Calu3 (cell line): ENCODE measurements at regions not wholly inside any gene's neighbourhood (a gene's known extent, or its start where the extent isn't known, plus 50 kb on each side); places are given as distances from the start of the nearest gene placed in this dataset.

Source experiments
- BruUV-seq: library from RNA; stranded (reverse); fragments of 400-500 nt; replicated peaks from 2 replicates; lab custom pipeline; 2021; lab: Mats Ljungman, UMichigan
- CTCF ChIA-PET: fragments of 300-600 bp; sonication (Branson Sonifier 250); formaldehyde crosslinking; loops from one replicate; lab custom pipeline; 2022; ENCODE audit warnings: antibody characterized with exemption; lab: Charles Lee
- DNase-seq: peaks from one replicate; pipeline ENCODE4 v3.0.0; 2022
- H3K27ac Mint-ChIP-seq: one replicate; pipeline ENCODE4 v1.8.0; 2022; ENCODE audit warnings: mixed read lengths; ENCODE audit not compliant: unreplicated experiment
- H3K27me3 Mint-ChIP-seq: one replicate; pipeline ENCODE4 v1.8.0; 2022; ENCODE audit warnings: mixed read lengths; ENCODE audit not compliant: unreplicated experiment
- H3K36me3 Mint-ChIP-seq: one replicate; pipeline ENCODE4 v1.8.0; 2022; ENCODE audit warnings: mild to moderate bottlenecking, moderate library complexity, mixed read lengths; ENCODE audit not compliant: insufficient read depth, unreplicated experiment
- H3K4me1 Mint-ChIP-seq: one replicate; pipeline ENCODE4 v1.8.0; 2022; ENCODE audit warnings: mild to moderate bottlenecking, low read depth, mixed read lengths; ENCODE audit not compliant: unreplicated experiment
- H3K4me3 Mint-ChIP-seq: one replicate; pipeline ENCODE4 v1.8.0; 2022; ENCODE audit warnings: mild to moderate bottlenecking, low read depth, moderate library complexity, mixed read lengths; ENCODE audit not compliant: unreplicated experiment
- H3K9me3 Mint-ChIP-seq: one replicate; pipeline ENCODE4 v1.8.0; 2022; ENCODE audit warnings: low read depth, mixed read lengths; ENCODE audit not compliant: unreplicated experiment
- CTCF ChIP-seq: fragments of 200-600 bp; IDR thresholded peaks from one replicate; pipeline ENCODE4 v1.8.0; 2022; ENCODE audit warnings: antibody characterized with exemption; ENCODE audit not compliant: unreplicated experiment
- intact Hi-C: fragments of 100-400 bp; cut with micrococcal nuclease; formaldehyde crosslinking; loops from one replicate; pipeline ENCODE4 v1.10.0; 2022; ENCODE audit not compliant: unreplicated experiment

- Mint-ChIP-seq H3K36me3 (no peaks in the 10 kb centered on the region), H3K4me3 (no peak overlapping the region)
Measured at GRCh38 chr16:80065541-80065940, 465.0 kb upstream of the MAF start.

GRCh38 chr16:80063713-80064069 is 463.2 kb upstream of the MAF start:
- H3K27ac Mint-ChIP-seq: no peak overlapping the region
- H3K27me3 Mint-ChIP-seq: no peaks in the 10 kb centered on the region
- intact Hi-C loops: no loop called here
- DNase-seq: no peak
- CTCF ChIA-PET: no interaction called here
- H3K4me1 Mint-ChIP-seq: peaks cover 6% of the 10 kb centered on the region
- no peaks in the 10 kb centered on the region for H3K36me3 Mint-ChIP-seq
- H3K9me3 Mint-ChIP-seq: peaks cover 9% of the 10 kb centered on the region
- BruUV-seq: no TSS peak
- no peak for TF ChIP-seq CTCF
- no peak overlapping the region for H3K4me3 Mint-ChIP-seq

More at GRCh38 chr16:80065541-80065940, 465.0 kb upstream of the MAF start:
- peaks cover 6% of the 10 kb centered on the region for H3K4me1 Mint-ChIP-seq
- H3K27me3 Mint-ChIP-seq: no peaks in the 10 kb centered on the region
- no peak for TF ChIP-seq CTCF
- intact Hi-C loops: no loop called here
- CTCF ChIA-PET: no interaction called here
- DNase-seq: no peak
- peaks cover 11% of the 10 kb centered on the region for H3K9me3 Mint-ChIP-seq
- no peak overlapping the region for H3K27ac Mint-ChIP-seq
- no TSS peak for BruUV-seq

DNA sequence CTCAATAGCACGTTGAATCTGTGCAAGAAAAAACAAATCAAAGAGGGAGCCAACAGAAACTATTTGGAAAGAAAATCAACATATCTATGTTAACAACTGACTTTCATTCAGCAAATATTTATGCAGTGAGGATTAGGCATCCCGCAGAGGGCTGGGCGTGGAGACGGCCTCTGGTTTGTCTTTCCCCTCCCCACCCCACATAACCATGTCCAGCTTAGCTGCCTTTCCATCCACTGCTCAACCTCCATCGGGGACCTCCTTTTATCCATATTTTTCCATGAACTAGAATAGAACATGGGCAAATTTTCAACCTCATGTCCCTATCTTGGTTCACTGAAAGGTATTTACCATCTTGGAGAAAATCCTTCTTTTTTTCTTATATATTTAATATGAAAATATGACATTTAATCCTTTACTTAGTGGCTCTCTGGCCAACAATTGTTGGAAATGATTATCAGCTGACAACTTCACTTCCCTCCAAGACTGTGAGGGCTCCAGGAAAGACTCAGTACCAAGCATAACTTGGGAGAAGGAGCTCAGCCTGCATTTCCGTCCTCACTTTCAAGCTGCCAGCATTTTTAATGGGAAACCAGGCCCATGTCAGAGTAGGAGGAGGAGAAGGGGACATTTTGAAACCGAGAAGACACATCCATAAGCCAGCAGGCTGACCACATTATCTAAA is 462.6 kb upstream of the MAF start:
- intact Hi-C loops: no loop called here
- no peak for TF ChIP-seq CTCF
- DNase-seq: no peak
- CTCF ChIA-PET: no interaction called here
- BruUV-seq: no TSS peak
- Mint-ChIP-seq H3K4me1 (peaks cover 6% of the 10 kb centered on the region), H3K27me3 (no peaks in the 10 kb centered on the region), H3K9me3 (peaks cover 6% of the 10 kb centered on the region), H3K27ac (no peak overlapping the region), H3K36me3 (no peaks in the 10 kb centered on the region), H3K4me3 (no peak overlapping the region)

GRCh38 chr16:80062361-80063030 is 462.0 kb upstream of the MAF start:
- H3K9me3 Mint-ChIP-seq: peaks cover 8% of the 10 kb centered on the region
- peaks cover 6% of the 10 kb centered on the region for H3K4me1 Mint-ChIP-seq
- BruUV-seq: no TSS peak
- no peak for TF ChIP-seq CTCF
- H3K27ac Mint-ChIP-seq: no peak overlapping the region
- CTCF ChIA-PET: no interaction called here
- no peak overlapping the region for H3K4me3 Mint-ChIP-seq
- no peaks in the 10 kb centered on the region for H3K36me3 Mint-ChIP-seq
- DNase-seq: no peak
- intact Hi-C loops: no loop called here
- H3K27me3 Mint-ChIP-seq: no peaks in the 10 kb centered on the region
